NOMO-1 treated with DMSO at 0.1 percent for 48 hours (cell line): ENCODE measurements at regions not wholly inside any gene's neighbourhood (a gene's known extent, or its start where the extent isn't known, plus 50 kb on each side); places are given as distances from the start of the nearest gene placed in this dataset.

Experiments used
- DNase-seq: peaks from one replicate; lab custom pipeline; 2025; ENCODE audit not compliant: unreplicated experiment; lab: John Stamatoyannopoulos, UW

- no peak for DNase-seq
Measured at GRCh38 chr6:137688230-137688971, 178.7 kb upstream of the TNFAIP3 start.

DNA sequence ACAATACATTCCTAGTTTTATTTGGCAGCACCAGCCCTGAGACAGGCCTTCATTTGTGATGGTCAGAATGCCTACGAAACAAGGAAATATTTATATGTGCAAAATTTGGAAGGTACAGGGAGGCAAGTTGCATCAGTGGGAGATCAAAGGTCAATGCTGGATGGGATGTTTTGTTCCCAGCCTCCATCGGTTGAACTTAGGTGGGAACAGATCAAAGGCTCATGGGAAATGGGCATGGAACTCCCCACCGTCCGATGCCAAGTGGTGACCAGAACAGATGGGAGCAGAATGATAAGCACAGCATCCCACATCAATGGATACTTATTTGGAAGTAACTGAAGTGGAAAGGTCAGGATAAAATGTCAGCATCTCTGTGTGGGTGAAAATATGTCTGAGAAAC lies 177.7 kb upstream of the TNFAIP3 start:
- no peak for DNase-seq

DNA sequence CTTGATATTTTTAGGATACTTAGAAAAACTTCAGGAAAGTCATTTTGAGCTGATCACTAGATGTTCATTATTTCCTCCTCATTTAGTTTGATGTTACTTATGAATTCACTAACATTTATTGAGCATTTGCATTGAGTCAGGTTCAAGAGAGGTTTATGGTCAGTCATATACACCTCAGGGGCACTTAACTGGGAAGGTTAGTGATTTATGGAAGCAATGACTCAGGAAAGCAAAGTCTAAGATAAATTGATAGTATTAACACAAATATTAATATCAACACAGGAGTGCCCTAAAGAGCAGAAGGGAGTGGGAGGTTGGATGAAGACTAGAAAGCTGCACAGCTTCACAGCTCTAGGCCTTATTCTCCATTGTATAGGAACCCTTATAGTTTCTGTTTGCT lies 177.0 kb upstream of the TNFAIP3 start:
- no peak for DNase-seq

DNA sequence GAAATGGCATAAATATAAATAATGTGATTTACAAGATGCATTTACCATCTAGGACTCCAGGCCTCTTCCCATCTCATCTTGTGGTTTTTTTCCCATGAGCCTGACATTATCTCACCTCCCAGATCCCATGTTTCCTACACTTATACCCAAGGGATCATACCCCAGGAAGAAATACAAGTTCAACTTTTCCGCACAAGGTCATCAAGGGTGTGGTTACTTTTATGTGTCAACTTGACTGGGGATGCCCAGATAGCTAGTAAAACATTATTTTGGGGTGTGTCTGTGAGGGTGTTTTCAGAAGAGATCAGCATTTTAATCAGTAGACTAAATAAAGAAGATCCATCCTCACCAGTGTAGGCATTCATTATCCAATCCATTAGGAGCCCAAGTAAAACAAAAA lies 176.3 kb upstream of the TNFAIP3 start:
- DNase-seq, result no peak

DNA sequence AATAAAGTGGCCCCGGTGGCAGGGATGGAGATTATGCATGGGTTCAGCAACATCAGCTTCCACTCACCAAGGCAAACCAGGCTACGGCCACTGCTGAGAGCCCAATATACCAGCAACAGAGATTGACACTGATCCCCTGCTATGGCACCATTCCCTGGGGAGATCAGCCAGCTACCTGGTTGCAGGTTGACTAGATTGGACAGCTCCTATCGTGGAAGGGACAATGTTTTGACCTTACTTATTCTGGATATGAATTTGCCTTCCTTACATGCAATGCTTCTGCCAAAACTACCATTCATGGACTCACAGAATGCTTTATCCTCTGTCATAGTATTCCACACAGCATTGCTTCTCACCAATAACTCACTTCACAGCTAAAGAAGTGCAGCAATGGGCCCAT lies 174.8 kb upstream of the TNFAIP3 start:
- DNase-seq, result no peak

DNA sequence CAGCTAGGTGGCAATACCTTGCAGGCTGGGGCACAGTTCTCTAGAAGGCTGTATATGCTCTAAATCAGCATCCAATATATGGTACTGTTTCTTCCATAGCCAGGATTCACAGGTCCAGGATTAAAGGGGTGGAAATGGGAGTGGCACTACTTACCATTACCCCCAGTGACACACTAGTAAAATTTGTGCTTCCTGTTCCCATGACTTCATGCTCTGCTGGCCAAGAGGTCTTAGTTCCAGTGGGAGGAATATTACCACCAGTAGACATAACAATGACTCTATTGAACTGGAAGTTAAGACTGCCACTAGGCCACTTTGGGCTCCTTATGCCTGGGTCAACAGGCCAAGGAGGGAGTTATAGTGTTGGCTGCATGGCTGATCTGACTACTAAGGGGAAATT lies 174.3 kb upstream of the TNFAIP3 start:
- DNase-seq, result no peak

GRCh38 chr6:137693711-137694110 lies 173.3 kb upstream of the TNFAIP3 start:
- no peak for DNase-seq

DNA sequence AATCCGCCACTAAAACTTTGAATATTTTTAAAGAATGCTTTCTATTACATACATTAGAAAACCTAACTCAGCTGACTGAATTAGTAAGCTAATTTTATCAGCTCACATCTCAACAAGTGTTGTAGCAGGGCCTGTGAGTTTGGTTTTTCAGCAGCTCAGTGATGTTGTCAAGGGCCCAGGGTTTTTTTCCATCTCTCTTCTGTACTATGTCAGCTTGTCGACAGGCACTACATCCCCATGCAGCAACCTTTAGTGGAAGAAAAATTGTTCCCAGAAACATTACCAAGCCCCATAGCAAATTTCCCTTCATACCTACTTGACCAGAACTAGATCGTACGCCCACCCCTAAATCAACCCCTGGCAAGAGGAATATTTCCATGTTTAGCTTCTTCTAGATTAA lies 170.3 kb upstream of the TNFAIP3 start:
- no peak for DNase-seq

DNA sequence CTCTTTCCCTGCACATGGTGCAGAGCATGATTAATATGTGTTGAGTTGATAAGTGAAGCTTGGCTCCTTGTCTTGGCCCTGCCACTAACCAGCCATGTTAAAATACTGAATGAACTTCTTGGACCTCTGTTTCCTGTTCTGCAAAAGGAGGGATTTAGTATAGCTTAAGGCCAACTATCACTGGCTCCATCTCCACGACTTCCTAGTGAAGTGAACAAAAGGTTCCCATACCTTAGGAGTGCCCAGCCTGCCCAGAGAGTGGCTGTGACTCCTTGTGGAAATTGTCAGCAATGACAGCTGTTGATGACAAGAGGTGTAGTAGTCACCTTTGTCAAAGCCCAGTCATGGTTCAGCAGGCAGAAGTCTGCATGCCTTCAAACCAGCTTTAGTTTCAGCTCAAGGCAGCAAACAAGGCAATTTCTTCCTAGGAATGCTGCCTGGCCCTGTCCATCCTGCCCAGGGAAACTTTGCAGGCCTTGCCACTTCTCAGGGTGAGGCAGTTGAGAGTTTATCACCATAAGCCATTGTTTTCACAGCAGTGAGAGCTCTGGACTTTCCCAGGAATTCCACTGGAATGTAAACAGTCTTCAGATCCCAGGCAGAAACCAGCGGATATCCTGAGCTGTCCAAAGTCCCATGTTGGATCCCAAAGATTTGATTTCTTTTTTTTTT lies 169.7 kb upstream of the TNFAIP3 start:
- no peak for DNase-seq

DNA sequence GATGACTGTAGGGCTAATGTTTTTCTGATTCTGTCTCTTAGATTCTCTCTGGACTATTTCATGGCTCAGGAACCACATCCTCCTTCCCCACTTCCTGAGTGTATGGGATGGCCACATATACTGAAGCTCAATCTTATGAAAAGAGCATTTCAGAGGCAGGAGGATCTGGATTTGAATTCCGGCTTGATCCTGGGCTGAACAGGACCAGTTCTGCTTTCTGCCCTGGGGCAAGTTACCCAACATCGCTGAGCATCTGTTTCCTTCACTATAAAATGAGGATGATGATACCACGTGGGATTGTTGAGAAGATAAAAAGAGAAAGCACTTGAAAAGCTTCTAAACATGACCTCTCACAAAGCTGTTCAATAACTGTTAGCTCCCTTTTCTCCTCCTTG lies 168.4 kb upstream of the TNFAIP3 start:
- DNase-seq, result peak; percentile 81

- DNase-seq, result peak; percentile 90
Measured at GRCh38 chr6:137699031-137699683, 167.9 kb upstream of the TNFAIP3 start.

DNA sequence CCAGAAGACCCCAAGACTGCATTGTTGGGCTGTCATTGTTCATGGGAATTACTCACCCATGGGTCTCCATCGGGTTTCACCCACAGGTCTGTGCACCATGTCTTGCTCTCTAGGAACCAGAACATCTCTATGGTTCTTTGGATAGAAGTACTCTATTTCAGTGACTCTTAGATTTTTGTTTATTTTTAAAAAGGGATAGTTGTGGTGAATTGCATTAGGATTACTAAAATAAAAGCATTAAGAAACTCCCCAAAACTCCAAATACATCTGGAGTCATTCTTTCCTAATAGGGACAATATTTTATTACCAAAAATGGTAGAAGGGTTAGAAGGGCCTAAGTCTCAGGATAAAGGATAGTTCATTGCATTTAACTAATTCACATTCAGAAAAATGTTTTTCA lies 166.9 kb upstream of the TNFAIP3 start:
- DNase-seq, result no peak

DNA sequence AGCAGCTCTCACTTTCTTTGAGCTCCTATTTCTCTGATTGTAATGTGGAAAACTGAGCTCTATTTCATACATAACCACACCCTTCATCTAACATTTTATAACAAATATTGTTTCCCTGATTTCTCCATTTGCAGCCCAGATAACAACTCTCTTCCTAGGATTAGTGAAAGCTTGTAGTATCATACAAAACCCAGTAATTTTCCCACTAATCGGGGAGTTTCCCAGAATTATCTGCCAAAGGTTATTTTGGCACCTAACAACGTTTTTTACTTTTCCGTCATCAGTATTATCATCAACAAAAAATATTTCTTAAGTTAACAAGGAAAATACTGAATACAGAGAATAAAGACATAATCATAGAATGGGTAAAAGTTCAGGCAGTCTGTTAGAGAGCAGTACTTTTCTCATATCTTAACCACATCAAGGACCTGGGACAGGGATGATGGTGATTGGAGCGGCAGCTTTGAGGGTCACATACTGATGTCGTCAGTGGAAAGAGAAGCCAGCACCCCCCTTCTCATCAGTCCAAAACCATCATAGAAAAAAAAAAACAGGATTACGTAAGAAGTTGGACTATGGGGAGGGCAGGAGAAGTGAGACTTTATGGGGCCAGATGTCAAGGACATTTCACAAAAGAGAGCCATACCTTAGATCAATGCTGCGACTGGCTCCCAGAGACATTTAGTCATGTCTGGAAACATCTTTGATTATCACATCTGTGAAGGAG lies 166.1 kb upstream of the TNFAIP3 start:
- DNase-seq, result peak; percentile 12

DNA sequence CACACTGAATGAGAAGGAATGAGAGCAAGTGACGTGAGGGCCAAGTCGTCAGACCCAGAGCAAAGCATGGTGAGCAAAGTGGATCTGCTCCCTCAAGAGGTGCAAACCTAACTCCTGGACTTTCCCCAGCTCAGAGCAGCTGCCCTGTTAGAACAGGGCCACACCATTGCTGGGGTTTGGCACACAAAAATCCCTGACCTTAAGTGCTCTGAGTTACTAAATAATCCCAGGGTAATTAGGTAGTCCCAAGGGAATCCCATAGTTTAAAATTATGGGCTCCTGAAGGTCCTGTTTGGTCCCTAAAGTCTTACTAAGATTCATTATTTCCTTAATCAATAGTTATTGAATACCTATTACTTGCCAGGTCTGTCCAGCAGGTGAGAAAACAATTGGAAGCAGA lies 165.1 kb upstream of the TNFAIP3 start:
- DNase-seq, result no peak

DNA sequence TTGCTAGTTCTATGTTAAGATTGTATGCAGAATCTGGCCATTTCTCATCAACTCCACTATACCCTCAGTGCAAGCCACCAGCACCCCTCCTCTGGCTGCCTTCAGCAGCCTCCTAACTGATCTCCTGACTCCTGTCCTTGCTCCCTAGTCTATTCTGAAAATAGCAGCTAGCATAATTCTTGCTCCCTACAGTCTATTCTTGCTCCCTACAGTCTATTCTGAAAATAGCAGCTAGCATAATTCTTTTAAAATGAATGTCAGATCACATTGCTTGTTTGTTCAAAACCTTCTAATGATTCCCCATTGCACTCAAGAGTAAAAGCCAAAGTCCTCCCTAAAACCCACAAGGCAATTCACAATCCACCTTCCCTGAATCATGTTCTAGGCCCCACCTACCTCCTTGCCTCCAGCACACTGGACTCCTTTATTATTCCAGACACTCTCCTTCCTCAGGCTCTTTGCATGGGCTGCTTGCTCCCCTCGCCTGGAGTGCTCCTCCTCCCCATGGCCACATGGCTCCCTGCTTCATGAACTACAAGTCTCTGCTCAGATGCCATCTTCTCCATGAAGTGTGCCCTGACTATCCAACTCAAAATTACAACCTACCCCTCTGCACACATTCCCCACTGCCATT lies 164.2 kb upstream of the TNFAIP3 start:
- no peak for DNase-seq

DNA sequence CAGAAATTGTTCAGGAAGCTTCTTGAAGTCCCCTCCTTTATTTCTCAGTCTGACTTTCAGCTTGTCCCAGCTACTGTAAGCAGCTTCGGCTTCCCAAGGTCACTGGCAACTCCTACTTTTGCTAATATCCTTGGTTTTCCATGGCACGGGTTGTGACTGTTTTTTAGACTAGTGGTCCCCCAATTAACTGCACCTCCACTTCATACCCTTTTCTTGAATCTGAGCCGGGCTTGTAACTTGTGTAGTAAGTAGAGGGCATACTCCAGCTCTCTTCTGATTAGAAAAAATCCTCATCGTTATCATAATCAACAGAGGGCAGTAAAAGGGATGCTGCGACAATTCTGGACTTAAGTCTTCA lies 162.3 kb upstream of the TNFAIP3 start:
- DNase-seq, result no peak

- DNase-seq, result peak; percentile 44
Measured at GRCh38 chr6:137705160-137706082, 161.6 kb upstream of the TNFAIP3 start.

DNA sequence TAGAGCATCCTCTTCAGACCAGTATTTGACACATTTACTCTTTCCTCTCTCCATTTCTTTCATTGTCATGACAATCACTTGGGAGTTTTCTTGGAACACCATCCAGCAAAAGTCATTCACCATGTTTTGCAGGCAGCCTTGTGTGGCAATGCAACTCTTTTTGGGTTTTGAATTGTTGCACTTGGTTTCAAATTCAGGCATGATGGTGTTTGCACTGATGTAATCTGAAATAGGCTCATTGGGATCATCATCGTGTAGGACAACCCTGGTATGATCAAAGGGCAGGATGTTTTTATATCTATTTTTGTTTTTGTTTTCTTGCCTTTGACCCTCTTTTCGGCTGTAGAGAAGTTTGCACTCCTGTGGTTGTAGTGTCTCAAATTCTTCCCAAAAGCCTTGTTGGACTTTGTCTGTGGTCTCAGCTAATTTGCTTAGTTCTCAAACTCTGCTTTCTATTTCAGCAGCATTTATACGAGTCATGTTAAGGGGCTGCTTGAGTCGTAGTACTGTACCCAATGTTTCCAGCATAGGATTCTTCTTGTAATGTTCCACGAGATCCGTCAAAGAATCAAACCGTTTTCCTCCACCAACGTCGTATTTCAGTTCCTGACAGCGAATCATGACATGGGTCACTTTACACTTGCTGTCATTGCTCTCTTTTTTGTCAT lies 160.8 kb upstream of the TNFAIP3 start:
- DNase-seq, result no peak

GRCh38 chr6:137707038-137707589 lies 159.9 kb upstream of the TNFAIP3 start:
- DNase-seq, result no peak
